ENCODE measurements at regions not wholly inside any gene's neighbourhood (a gene's known extent, or its start where the extent isn't known, plus 50 kb on each side); places are given as distances from the start of the nearest gene placed in this dataset.

DNA sequence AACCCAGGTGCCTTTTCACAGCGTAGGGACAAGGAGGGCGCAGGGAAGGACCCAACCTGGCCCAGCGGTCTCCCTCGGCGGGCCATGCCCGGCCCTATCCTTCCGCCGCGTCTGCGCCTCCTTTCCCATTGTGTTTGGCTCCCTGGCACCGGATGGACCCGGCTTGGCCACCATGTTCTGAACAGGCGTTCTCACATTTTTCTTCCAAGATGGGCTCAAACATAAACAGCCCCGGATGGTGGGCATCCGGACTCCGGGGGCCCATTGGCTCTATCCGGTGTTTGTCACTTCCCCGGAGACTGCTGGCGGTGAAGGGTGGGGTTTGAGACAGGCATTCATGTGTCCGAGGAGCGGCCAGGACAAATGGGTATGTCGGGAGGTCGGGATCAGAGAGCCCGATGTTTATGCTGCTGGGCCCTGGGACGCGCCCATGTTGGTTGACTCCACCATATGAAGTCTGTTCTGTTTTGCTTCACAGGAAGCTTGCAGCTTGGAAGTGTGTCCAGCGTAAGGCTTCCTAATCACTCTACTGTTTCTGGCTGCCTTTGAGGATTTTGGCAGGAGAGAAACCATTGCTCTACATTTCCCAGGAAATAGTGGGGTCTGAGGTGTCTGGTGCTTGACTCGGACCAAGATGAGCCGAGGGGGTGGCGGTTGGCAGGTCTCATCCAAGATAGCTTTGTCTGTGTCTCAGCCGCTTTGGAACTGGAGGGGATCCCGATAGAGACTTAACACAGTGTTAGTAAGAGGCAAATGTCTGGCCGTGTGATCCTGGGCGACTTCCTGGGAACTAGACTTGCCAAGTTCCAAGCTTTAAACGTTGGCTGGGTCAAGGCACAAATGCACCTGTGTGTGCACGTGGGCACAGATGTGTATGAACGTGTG, 188.3 kb downstream of the IRF8 start:
- no peak for TF ChIP-seq RAD21 (conservative IDR thresholded peaks at IDR 0.05 in 1 of 2, IDR thresholded peaks at IDR 0.05 in 1 of 2)
- TF ChIP-seq CEBPB (IDR thresholded peaks at IDR 0.05): no peak
- TF ChIP-seq, protein P1, sequence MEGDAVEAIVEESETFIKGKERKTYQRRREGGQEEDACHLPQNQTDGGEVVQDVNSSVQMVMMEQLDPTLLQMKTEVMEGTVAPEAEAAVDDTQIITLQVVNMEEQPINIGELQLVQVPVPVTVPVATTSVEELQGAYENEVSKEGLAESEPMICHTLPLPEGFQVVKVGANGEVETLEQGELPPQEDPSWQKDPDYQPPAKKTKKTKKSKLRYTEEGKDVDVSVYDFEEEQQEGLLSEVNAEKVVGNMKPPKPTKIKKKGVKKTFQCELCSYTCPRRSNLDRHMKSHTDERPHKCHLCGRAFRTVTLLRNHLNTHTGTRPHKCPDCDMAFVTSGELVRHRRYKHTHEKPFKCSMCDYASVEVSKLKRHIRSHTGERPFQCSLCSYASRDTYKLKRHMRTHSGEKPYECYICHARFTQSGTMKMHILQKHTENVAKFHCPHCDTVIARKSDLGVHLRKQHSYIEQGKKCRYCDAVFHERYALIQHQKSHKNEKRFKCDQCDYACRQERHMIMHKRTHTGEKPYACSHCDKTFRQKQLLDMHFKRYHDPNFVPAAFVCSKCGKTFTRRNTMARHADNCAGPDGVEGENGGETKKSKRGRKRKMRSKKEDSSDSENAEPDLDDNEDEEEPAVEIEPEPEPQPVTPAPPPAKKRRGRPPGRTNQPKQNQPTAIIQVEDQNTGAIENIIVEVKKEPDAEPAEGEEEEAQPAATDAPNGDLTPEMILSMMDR (IDR thresholded peaks at IDR 0.05): no peak
- no peak for TF ChIP-seq POLR2A (IDR thresholded peaks at IDR 0.05; ENCODE audit: low read length)
- TF ChIP-seq, protein P2, sequence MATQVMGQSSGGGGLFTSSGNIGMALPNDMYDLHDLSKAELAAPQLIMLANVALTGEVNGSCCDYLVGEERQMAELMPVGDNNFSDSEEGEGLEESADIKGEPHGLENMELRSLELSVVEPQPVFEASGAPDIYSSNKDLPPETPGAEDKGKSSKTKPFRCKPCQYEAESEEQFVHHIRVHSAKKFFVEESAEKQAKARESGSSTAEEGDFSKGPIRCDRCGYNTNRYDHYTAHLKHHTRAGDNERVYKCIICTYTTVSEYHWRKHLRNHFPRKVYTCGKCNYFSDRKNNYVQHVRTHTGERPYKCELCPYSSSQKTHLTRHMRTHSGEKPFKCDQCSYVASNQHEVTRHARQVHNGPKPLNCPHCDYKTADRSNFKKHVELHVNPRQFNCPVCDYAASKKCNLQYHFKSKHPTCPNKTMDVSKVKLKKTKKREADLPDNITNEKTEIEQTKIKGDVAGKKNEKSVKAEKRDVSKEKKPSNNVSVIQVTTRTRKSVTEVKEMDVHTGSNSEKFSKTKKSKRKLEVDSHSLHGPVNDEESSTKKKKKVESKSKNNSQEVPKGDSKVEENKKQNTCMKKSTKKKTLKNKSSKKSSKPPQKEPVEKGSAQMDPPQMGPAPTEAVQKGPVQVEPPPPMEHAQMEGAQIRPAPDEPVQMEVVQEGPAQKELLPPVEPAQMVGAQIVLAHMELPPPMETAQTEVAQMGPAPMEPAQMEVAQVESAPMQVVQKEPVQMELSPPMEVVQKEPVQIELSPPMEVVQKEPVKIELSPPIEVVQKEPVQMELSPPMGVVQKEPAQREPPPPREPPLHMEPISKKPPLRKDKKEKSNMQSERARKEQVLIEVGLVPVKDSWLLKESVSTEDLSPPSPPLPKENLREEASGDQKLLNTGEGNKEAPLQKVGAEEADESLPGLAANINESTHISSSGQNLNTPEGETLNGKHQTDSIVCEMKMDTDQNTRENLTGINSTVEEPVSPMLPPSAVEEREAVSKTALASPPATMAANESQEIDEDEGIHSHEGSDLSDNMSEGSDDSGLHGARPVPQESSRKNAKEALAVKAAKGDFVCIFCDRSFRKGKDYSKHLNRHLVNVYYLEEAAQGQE (IDR thresholded peaks at IDR 0.05): no peak
- TF ChIP-seq CHD2 (IDR thresholded peaks at IDR 0.05; ENCODE audit: low read length, partially characterized antibody): no peak
- TF ChIP-seq JUNB (IDR thresholded peaks at IDR 0.05): no peak
- TF ChIP-seq KDM1A (IDR thresholded peaks at IDR 0.05; ENCODE audit: low read depth): no peak
- TF ChIP-seq POLR2AphosphoS2 (conservative IDR thresholded peaks at IDR 0.05; ENCODE audit: low read length): no peak
- no peak for TF ChIP-seq SMC3 (IDR thresholded peaks at IDR 0.05)
- TF ChIP-seq, protein P3, sequence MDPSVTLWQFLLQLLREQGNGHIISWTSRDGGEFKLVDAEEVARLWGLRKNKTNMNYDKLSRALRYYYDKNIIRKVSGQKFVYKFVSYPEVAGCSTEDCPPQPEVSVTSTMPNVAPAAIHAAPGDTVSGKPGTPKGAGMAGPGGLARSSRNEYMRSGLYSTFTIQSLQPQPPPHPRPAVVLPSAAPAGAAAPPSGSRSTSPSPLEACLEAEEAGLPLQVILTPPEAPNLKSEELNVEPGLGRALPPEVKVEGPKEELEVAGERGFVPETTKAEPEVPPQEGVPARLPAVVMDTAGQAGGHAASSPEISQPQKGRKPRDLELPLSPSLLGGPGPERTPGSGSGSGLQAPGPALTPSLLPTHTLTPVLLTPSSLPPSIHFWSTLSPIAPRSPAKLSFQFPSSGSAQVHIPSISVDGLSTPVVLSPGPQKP (IDR thresholded peaks at IDR 0.05; ENCODE audit: low read depth, low read length): no peak
- no peak for TF ChIP-seq TP53 (CRISPR knock-in tag; IDR thresholded peaks at IDR 0.05)
- TF ChIP-seq KDM5A (IDR thresholded peaks at IDR 0.05): no peak
- no peak for TF ChIP-seq EP300 (IDR thresholded peaks at IDR 0.05)

Measured in A549 (cell line).